Panc1 (cell line): ENCODE measurements at regions not wholly inside any gene's neighbourhood (a gene's known extent, or its start where the extent isn't known, plus 50 kb on each side); places are given as distances from the start of the nearest gene placed in this dataset.

Experiments
- ATAC-seq: fragments of 200-7000 bp; cut with Tn5 transposase; 2 replicates; pipeline ENCODE4 v1.9.1; 2020; ENCODE audit warnings: mild to moderate bottlenecking, moderate library complexity
- BruUV-seq: library from RNA; stranded (reverse); fragments of 400-500 nt; replicated peaks from 2 replicates; lab custom pipeline; 2021; lab: Mats Ljungman, UMichigan
- CTCF ChIA-PET: fragments of 300-600 bp; sonication (Branson Sonifier 250); formaldehyde crosslinking; loops from one replicate; lab custom pipeline; 2022; ENCODE audit warnings: antibody characterized with exemption; lab: Charles Lee
- POLR2A ChIA-PET: fragments of 300-600 bp; sonication (Branson Sonifier 250); formaldehyde crosslinking; loops from one replicate; lab custom pipeline; 2022; ENCODE audit warnings: antibody characterized with exemption; lab: Charles Lee
- DNase-seq: peaks from one replicate; pipeline ENCODE4 v3.0.0-alpha.2; 2010; ENCODE audit warnings: low read depth, low spot score
- H3K27ac ChIP-seq: 2 replicates; pipeline ENCODE4 v1.5.1; 2011; ENCODE audit warnings: mild to moderate bottlenecking, low read length, inconsistent platforms
- H3K27me3 ChIP-seq: fragments of 200-500 bp; sonication (Bioruptor generic); 2 replicates; pipeline ENCODE4 v1.6.0; 2014; ENCODE audit warnings: low read length, inconsistent platforms; ENCODE audit not compliant: control insufficient read depth, insufficient read depth
- H3K36me3 ChIP-seq: fragments of 200-500 bp; sonication (Bioruptor generic); 2 replicates; pipeline ENCODE4 v1.5.1; 2014; ENCODE audit warnings: inconsistent platforms, mild to moderate bottlenecking, low read length, moderate library complexity; ENCODE audit not compliant: control insufficient read depth, insufficient read depth
- H3K4me1 ChIP-seq: 2 replicates; pipeline ENCODE4 v1.5.1; 2011; ENCODE audit warnings: inconsistent platforms, mild to moderate bottlenecking, low read length, moderate library complexity; ENCODE audit not compliant: control insufficient read depth, insufficient read depth
- H3K4me3 ChIP-seq, 2 experiments: 2 replicates each; pipeline ENCODE4 v1.5.1; 2011 to 2012; ENCODE audit warnings: low read depth in 2 of 2, low read length in 2 of 2, mild to moderate bottlenecking in 2 of 2, inconsistent platforms in 1 of 2, moderate library complexity in 1 of 2
- H3K9me3 ChIP-seq: fragments of 200-500 bp; sonication (Bioruptor generic); 2 replicates; pipeline ENCODE4 v1.5.1; 2014; ENCODE audit warnings: low read depth, mild to moderate bottlenecking, inconsistent platforms, low read length, moderate library complexity; ENCODE audit not compliant: control insufficient read depth, insufficient read depth
- CTCF ChIP-seq: fragments of 450-650 bp; IDR thresholded peaks from 2 replicates; pipeline ENCODE4 v1.5.1; 2017; ENCODE audit warnings: mild to moderate bottlenecking
- POLR2AphosphoS5 ChIP-seq: IDR thresholded peaks from 2 replicates; pipeline ENCODE4 v1.6.1; 2012; ENCODE audit warnings: mild to moderate bottlenecking, low read depth, low read length, moderate library complexity
- REST ChIP-seq, 2 experiments: IDR thresholded peaks; 2 replicates each; pipeline ENCODE4 v1.6.1; 2011 to 2012; ENCODE audit warnings: low read depth in 2 of 2, control low read depth in 1 of 2, low read length in 1 of 2, mild to moderate bottlenecking in 1 of 2, moderate library complexity in 1 of 2; ENCODE audit not compliant: insufficient read depth in 1 of 2
- SIN3A ChIP-seq: IDR thresholded peaks from 2 replicates; pipeline ENCODE4 v1.6.1; 2012; ENCODE audit warnings: low read depth, mild to moderate bottlenecking, low read length, moderate library complexity, borderline replicate concordance; ENCODE audit not compliant: insufficient read depth
- TCF7L2 ChIP-seq: IDR thresholded peaks from 2 replicates; pipeline ENCODE4 v1.6.1; 2011; ENCODE audit warnings: mild to moderate bottlenecking, low read depth, low read length, inconsistent platforms
- in situ Hi-C: cut with HindIII; loops from 2 replicates; pipeline ENCODE4 v1.10.0; 2016; ENCODE audit warnings: low sequenced_read_pairs, low pct_unique_long_range_greater_than_20kb
- intact Hi-C: fragments of 100-400 bp; cut with micrococcal nuclease; formaldehyde crosslinking; loops from one replicate; pipeline ENCODE4 v1.10.0; 2022; ENCODE audit not compliant: unreplicated experiment

- H3K9me3 ChIP-seq, result no peaks in the 10 kb centered on the region
- ChIA-PET POLR2A (no interaction called here), CTCF (no interaction called here)
- no peaks in the 10 kb centered on the region for H3K4me1 ChIP-seq
- no TSS peak for BruUV-seq
- intact Hi-C loops, result no loop called here
- H3K4me3 ChIP-seq, result no peak overlapping the region
- ATAC-seq (no peak), DNase-seq (no peak)
- no peaks in the 10 kb centered on the region; the same call in 1 of the 2 replicates for H3K27me3 ChIP-seq
- H3K36me3 ChIP-seq, result no peaks in the 10 kb centered on the region
- no peak for TF ChIP-seq TCF7L2
- TF ChIP-seq SIN3A, result no peak
- no peak for TF ChIP-seq CTCF
- TF ChIP-seq REST (IDR thresholded peaks at IDR 0.05; ENCODE audit: insufficient read depth in 1 of 2, low read depth in 2 of 2, low read length in 1 of 2), result no peak
- no peak for TF ChIP-seq POLR2AphosphoS5
- in situ Hi-C loops, result no loop called here
- H3K27ac ChIP-seq, result no peak overlapping the region
These were observed 465.5 kb upstream of the ID2 start for GRCh38 chr2:8216397-8216796.

- in situ Hi-C loops, result no loop called here
- BruUV-seq, result no TSS peak
- intact Hi-C loops, result no loop called here
- Histone ChIP-seq H3K27ac (no peak overlapping the region), H3K36me3 (no peaks in the 10 kb centered on the region), H3K4me1 (no peaks in the 10 kb centered on the region), H3K27me3 (no peaks in the 10 kb centered on the region; the same call in 1 of the 2 replicates), H3K4me3 (no peak overlapping the region), H3K9me3 (no peaks in the 10 kb centered on the region)
- ATAC-seq (no peak), DNase-seq (no peak)
- CTCF ChIA-PET, result no interaction called here
- no peak for TF ChIP-seq SIN3A
- TF ChIP-seq CTCF, result no peak
- TF ChIP-seq REST (IDR thresholded peaks at IDR 0.05; ENCODE audit: insufficient read depth in 1 of 2, low read depth in 2 of 2, low read length in 1 of 2), result no peak
- TF ChIP-seq TCF7L2, result no peak
- TF ChIP-seq POLR2AphosphoS5, result no peak
- POLR2A ChIA-PET, result no interaction called here
These were observed 464.3 kb upstream of the ID2 start for GRCh38 chr2:8217468-8218030.
